GM12878 (cell line): ENCODE measurements at regions not wholly inside any gene's neighbourhood (a gene's known extent, or its start where the extent isn't known, plus 50 kb on each side); places are given as distances from the start of the nearest gene placed in this dataset.
A peak's percentile ranks its signal among the peaks of the same experiment; 100 is the strongest.

Source experiments
- ATAC-seq: fragments of 200-7000 bp; cut with Tn5 transposase; 3 replicates; pipeline ENCODE4 v1.9.1; 2020; ENCODE audit warnings: mild to moderate bottlenecking, moderate library complexity
- BruUV-seq: library from RNA; stranded (reverse); fragments of 400-500 nt; replicated peaks from 2 replicates; lab custom pipeline; 2021; lab: Mats Ljungman, UMichigan
- CTCF ChIA-PET: fragments of 300-600 bp; sonication (Branson Sonifier 250); formaldehyde crosslinking; extraction: SDS; loops from one replicate; lab custom pipeline; 2021; ENCODE audit warnings: inconsistent platforms; lab: Yijun Ruan, JAX
- POLR2A ChIA-PET: fragments of 350-600 bp; formaldehyde crosslinking; extraction: SDS; loops from one replicate; lab custom pipeline; 2021; ENCODE audit warnings: inconsistent platforms; lab: Charles Lee
- RAD21 ChIA-PET: fragments of 300-600 bp; sonication (Branson Sonifier 250); formaldehyde crosslinking; loops from one replicate; lab custom pipeline; 2023; ENCODE audit warnings: antibody characterized with exemption; ENCODE audit not compliant: unreplicated experiment; lab: Charles Lee
- SMC1A ChIA-PET: fragments of 300-600 bp; sonication (Branson Sonifier 250); formaldehyde crosslinking; loops from one replicate; lab custom pipeline; 2023; ENCODE audit not compliant: unreplicated experiment, uncharacterized antibody; lab: Charles Lee
- DNase-seq: peaks from one replicate; pipeline ENCODE4 v3.0.0-alpha.2; 2011; ENCODE audit warnings: low read depth, low spot score
- FAIRE-seq: peaks from 3 replicates; lab custom pipeline; 2011; peaks lifted over from hg19 to GRCh38; lab: Jason Lieb, UNC
- H2AFZ ChIP-seq: 2 replicates; pipeline ENCODE4 v1.6.0; 2011; ENCODE audit warnings: low read depth, low read length, control low read depth; ENCODE audit not compliant: control insufficient read depth
- H3K27ac ChIP-seq: 2 replicates; pipeline ENCODE4 v1.5.1; 2011; ENCODE audit warnings: control low read depth; ENCODE audit not compliant: control insufficient read depth, insufficient read depth
- H3K27me3 ChIP-seq, 2 experiments: replicated peaks in 1 of 2; 2 replicates each; pipeline versions ENCODE4 v1.6.0 to v1.6.1; 2011; ENCODE audit warnings: low read length in 1 of 2; ENCODE audit not compliant: control insufficient read depth in 2 of 2, insufficient read depth in 2 of 2
- H3K36me3 ChIP-seq, 2 experiments: 2 replicates each; pipeline ENCODE4 v1.5.1; 2011; ENCODE audit warnings: low read length in 1 of 2; ENCODE audit not compliant: control insufficient read depth in 2 of 2, insufficient read depth in 2 of 2
- H3K4me1 ChIP-seq: 2 replicates; pipeline ENCODE4 v1.6.1; 2011; ENCODE audit warnings: mild to moderate bottlenecking, low read length, moderate library complexity, mixed read lengths; ENCODE audit not compliant: control insufficient read depth, insufficient read depth
- H3K4me2 ChIP-seq: 2 replicates; pipeline ENCODE4 v1.6.0; 2011; ENCODE audit warnings: control low read depth; ENCODE audit not compliant: control insufficient read depth, insufficient read depth
- H3K4me3 ChIP-seq: fragments of 200-600 bp; sonication (generic); 2 replicates; pipeline ENCODE4 v1.5.1; 2016
- H3K79me2 ChIP-seq: 2 replicates; pipeline ENCODE4 v1.6.0; 2011; ENCODE audit warnings: low read length; ENCODE audit not compliant: control insufficient read depth, insufficient read depth
- H3K9ac ChIP-seq: 2 replicates; pipeline ENCODE4 v1.8.0; 2011; ENCODE audit warnings: low read length, control low read depth, mixed read lengths; ENCODE audit not compliant: control insufficient read depth, insufficient read depth
- H3K9me3 ChIP-seq: replicated peaks from 3 replicates; pipeline ENCODE4 v1.5.1; 2011; ENCODE audit warnings: mild to moderate bottlenecking, low read length; ENCODE audit not compliant: control insufficient read depth, insufficient read depth
- H4K20me1 ChIP-seq: 2 replicates; pipeline ENCODE4 v1.6.0; 2011; ENCODE audit not compliant: control insufficient read depth, insufficient read depth
- HDGF ChIP-seq: fragments of 450-650 bp; IDR thresholded peaks from 2 replicates; pipeline ENCODE4 v1.6.1; 2016; ENCODE audit warnings: antibody characterized with exemption
- NR2C2 ChIP-seq: IDR thresholded peaks from 2 replicates; pipeline ENCODE4 v1.6.1; 2011; ENCODE audit warnings: borderline replicate concordance, low read depth; ENCODE audit not compliant: control insufficient read depth, insufficient read length
- PAX5 ChIP-seq: IDR thresholded peaks from 2 replicates; pipeline ENCODE4 v1.6.1; 2011; ENCODE audit warnings: low read depth, low read length, borderline replicate concordance
- SP1 ChIP-seq: IDR thresholded peaks from one replicate; pipeline ENCODE4 v1.6.1; 2011; ENCODE audit warnings: low read depth, low read length
- TARDBP ChIP-seq: IDR thresholded peaks from 2 replicates; pipeline ENCODE4 v1.6.1; 2016; ENCODE audit warnings: borderline replicate concordance
- WGBS: methylation state at CpG from one replicate; pipeline ENCODE4 v1.1.6; 2016; ENCODE audit warnings: low lambda C conversion rate; ENCODE audit not compliant: insufficient replicate concordance, insufficient coverage; ENCODE audit errors: missing lambda C conversion rate; 5-methylcytosine and 5-hydroxymethylcytosine counted together
- in situ Hi-C: fragments of 300-500 bp; cut with MboI; formaldehyde crosslinking; loops from 9 replicates; pipeline ENCODE4 v1.14.3; 2018; ENCODE audit warnings: mixed read lengths
- intact Hi-C: fragments of 100-400 bp; cut with micrococcal nuclease; formaldehyde crosslinking; loops from one replicate; pipeline ENCODE4 v1.14.2; 2022; ENCODE audit not compliant: unreplicated experiment
- TF ChIP-seq, protein P1 (sequence below): IDR thresholded peaks from 2 replicates; pipeline ENCODE4 v1.6.1; 2012; ENCODE audit warnings: low read depth, low read length, improper control_type of control experiment
- TF ChIP-seq, protein P2 (sequence below): fragments of 450-650 bp; IDR thresholded peaks from 2 replicates; pipeline ENCODE4 v1.6.1; 2017; ENCODE audit warnings: mild to moderate bottlenecking

DNA sequence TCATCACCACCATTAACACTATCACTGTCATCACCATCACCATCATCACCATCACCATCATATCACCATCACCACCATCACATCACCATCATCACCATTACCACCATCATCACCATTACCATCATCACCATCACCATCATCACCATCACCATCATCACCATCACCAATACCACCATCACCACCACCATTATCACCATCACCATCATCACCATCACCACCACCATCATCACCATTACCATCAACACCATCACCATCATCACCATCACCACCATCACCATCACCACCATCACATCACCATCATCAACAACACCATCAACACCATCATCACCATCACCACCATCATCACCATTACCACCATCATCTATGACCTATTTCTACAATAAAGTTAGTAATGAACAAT lies 86.1 kb upstream of the PDE10A start:
- no peaks in the 10 kb centered on the region for H4K20me1 ChIP-seq
- H3K27me3 ChIP-seq, result no peaks in the 10 kb centered on the region
- no peak overlapping the region for H3K27ac ChIP-seq
- no peak for ATAC-seq
- H3K4me3 ChIP-seq, result no peak overlapping the region
- DNase-seq, result no peak
- ChIA-PET CTCF (no interaction called here), SMC1A (no interaction called here), POLR2A (no interaction called here), RAD21 (no interaction called here)
- no peak overlapping the region for H3K4me2 ChIP-seq
- no peaks in the 10 kb centered on the region for H3K9me3 ChIP-seq
- FAIRE-seq, result peak; percentile 79
- intact Hi-C loops (no loop called here), in situ Hi-C loops (no loop called here)
- BruUV-seq, result no TSS peak
- H3K4me1 ChIP-seq, result no peaks in the 10 kb centered on the region
- no peaks in the 10 kb centered on the region for H3K36me3 ChIP-seq
- no peak overlapping the region for H3K9ac ChIP-seq
- H3K79me2 ChIP-seq, result no peaks in the 10 kb centered on the region
- TF ChIP-seq HDGF, result 0 out of 2 replicates have a peak, but pooled peaks have one; percentile 34
- peak; percentile 18 for TF ChIP-seq NR2C2
- TF ChIP-seq, protein P1, sequence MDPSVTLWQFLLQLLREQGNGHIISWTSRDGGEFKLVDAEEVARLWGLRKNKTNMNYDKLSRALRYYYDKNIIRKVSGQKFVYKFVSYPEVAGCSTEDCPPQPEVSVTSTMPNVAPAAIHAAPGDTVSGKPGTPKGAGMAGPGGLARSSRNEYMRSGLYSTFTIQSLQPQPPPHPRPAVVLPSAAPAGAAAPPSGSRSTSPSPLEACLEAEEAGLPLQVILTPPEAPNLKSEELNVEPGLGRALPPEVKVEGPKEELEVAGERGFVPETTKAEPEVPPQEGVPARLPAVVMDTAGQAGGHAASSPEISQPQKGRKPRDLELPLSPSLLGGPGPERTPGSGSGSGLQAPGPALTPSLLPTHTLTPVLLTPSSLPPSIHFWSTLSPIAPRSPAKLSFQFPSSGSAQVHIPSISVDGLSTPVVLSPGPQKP, result no peak
- H2AFZ ChIP-seq, result no peak overlapping the region

DNA sequence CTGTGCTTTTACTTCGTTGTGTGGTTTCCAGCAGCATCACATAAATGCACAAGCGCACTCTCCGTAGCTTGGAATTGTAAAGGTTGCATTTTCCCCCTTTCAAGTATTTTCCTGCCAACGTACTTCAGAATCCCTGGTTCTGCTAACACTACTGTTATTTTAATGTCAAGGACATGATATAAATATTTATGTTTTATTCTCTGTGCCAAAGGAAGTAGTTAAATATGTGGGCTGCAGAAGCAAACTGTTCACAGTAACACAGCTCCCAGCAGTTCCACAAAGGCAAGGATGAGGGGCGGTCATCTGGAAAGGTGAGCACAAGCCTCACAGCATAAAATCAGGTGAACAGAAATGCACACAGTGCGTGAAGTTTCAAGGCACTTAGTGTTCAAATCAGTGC lies 85.3 kb upstream of the PDE10A start:
- POLR2A ChIA-PET, result no interaction called here
- TF ChIP-seq PAX5 (no peak), SP1 (no peak), TARDBP (no peak)
- TF ChIP-seq, protein P2, sequence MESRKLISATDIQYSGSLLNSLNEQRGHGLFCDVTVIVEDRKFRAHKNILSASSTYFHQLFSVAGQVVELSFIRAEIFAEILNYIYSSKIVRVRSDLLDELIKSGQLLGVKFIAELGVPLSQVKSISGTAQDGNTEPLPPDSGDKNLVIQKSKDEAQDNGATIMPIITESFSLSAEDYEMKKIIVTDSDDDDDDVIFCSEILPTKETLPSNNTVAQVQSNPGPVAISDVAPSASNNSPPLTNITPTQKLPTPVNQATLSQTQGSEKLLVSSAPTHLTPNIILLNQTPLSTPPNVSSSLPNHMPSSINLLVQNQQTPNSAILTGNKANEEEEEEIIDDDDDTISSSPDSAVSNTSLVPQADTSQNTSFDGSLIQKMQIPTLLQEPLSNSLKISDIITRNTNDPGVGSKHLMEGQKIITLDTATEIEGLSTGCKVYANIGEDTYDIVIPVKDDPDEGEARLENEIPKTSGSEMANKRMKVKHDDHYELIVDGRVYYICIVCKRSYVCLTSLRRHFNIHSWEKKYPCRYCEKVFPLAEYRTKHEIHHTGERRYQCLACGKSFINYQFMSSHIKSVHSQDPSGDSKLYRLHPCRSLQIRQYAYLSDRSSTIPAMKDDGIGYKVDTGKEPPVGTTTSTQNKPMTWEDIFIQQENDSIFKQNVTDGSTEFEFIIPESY, result no peak

More for the DNA sequence above, 85.3 kb upstream of the PDE10A start:
- no peaks in the 10 kb centered on the region for H3K36me3 ChIP-seq
- 57% methylated on average over 6 of the region's 6 CpGs for WGBS
- H3K4me3 ChIP-seq, result no peak overlapping the region
- in situ Hi-C loops (no loop called here), intact Hi-C loops (no loop called here)
- ATAC-seq (no peak), DNase-seq (no peak), FAIRE-seq (no peak)
- ChIA-PET SMC1A (no interaction called here), RAD21 (no interaction called here), CTCF (interaction anchor here (1.0 kb wide), 1 partner anchor 102 kb away, joined by 3 read pairs; no protein-coding TSS in a partner anchor)
- no peak overlapping the region for H3K9ac ChIP-seq
- no TSS peak for BruUV-seq
- no peaks in the 10 kb centered on the region for H3K27me3 ChIP-seq
- H3K27ac ChIP-seq, result no peak overlapping the region
- H4K20me1 ChIP-seq, result no peaks in the 10 kb centered on the region
- no peaks in the 10 kb centered on the region for H3K9me3 ChIP-seq
- no peak overlapping the region for H2AFZ ChIP-seq
- no peak overlapping the region for H3K4me2 ChIP-seq
- H3K4me1 ChIP-seq, result no peaks in the 10 kb centered on the region
- no peaks in the 10 kb centered on the region for H3K79me2 ChIP-seq
